ENCODE measurements at regions not wholly inside any gene's neighbourhood (a gene's known extent, or its start where the extent isn't known, plus 50 kb on each side); places are given as distances from the start of the nearest gene placed in this dataset.

GRCh38 chr10:94105226-94105625 lies 111.5 kb downstream of the PLCE1 start:
- no peak overlapping the region for H3K27ac Mint-ChIP-seq (ENCODE audit: unreplicated experiment)
- no peaks in the 10 kb centered on the region for H3K9me3 Mint-ChIP-seq (ENCODE audit: unreplicated experiment)
- H3K27me3 Mint-ChIP-seq (ENCODE audit: unreplicated experiment) = peaks cover 2% of the 10 kb centered on the region
- no peak overlapping the region for H3K4me3 Mint-ChIP-seq (ENCODE audit: unreplicated experiment)
- no peak for TF ChIP-seq CTCF (IDR thresholded peaks at IDR 0.05; ENCODE audit: partially characterized antibody, unreplicated experiment)
- H3K4me1 Mint-ChIP-seq (ENCODE audit: low read depth, unreplicated experiment) = no peaks in the 10 kb centered on the region
- no peaks in the 10 kb centered on the region for H3K36me3 Mint-ChIP-seq (ENCODE audit: unreplicated experiment)
- DNase-seq = no peak

- H3K27ac Mint-ChIP-seq (ENCODE audit: unreplicated experiment) = no peak overlapping the region
- TF ChIP-seq CTCF (IDR thresholded peaks at IDR 0.05; ENCODE audit: partially characterized antibody, unreplicated experiment) = no peak
- no peaks in the 10 kb centered on the region for H3K4me1 Mint-ChIP-seq (ENCODE audit: low read depth, unreplicated experiment)
- H3K27me3 Mint-ChIP-seq (ENCODE audit: unreplicated experiment) = peaks cover 2% of the 10 kb centered on the region
- H3K36me3 Mint-ChIP-seq (ENCODE audit: unreplicated experiment) = no peaks in the 10 kb centered on the region
- no peak overlapping the region for H3K4me3 Mint-ChIP-seq (ENCODE audit: unreplicated experiment)
- DNase-seq = no peak
- peaks cover 1% of the 10 kb centered on the region for H3K9me3 Mint-ChIP-seq (ENCODE audit: unreplicated experiment)
These were observed 113.5 kb downstream of the PLCE1 start for GRCh38 chr10:94107191-94107590.

GRCh38 chr10:94108200-94108599 lies 114.5 kb downstream of the PLCE1 start:
- peaks cover 1% of the 10 kb centered on the region for H3K9me3 Mint-ChIP-seq (ENCODE audit: unreplicated experiment)
- TF ChIP-seq CTCF (IDR thresholded peaks at IDR 0.05; ENCODE audit: partially characterized antibody, unreplicated experiment) = no peak
- no peak for DNase-seq
- H3K27me3 Mint-ChIP-seq (ENCODE audit: unreplicated experiment) = peaks cover 2% of the 10 kb centered on the region
- H3K4me1 Mint-ChIP-seq (ENCODE audit: low read depth, unreplicated experiment) = no peaks in the 10 kb centered on the region
- H3K4me3 Mint-ChIP-seq (ENCODE audit: unreplicated experiment) = no peak overlapping the region
- no peak overlapping the region for H3K27ac Mint-ChIP-seq (ENCODE audit: unreplicated experiment)
- no peaks in the 10 kb centered on the region for H3K36me3 Mint-ChIP-seq (ENCODE audit: unreplicated experiment)

GRCh38 chr10:94111367-94111766 lies 117.6 kb downstream of the PLCE1 start:
- no peak overlapping the region for H3K27ac Mint-ChIP-seq (ENCODE audit: unreplicated experiment)
- TF ChIP-seq CTCF (IDR thresholded peaks at IDR 0.05; ENCODE audit: partially characterized antibody, unreplicated experiment) = no peak
- no peak overlapping the region for H3K4me3 Mint-ChIP-seq (ENCODE audit: unreplicated experiment)
- no peaks in the 10 kb centered on the region for H3K4me1 Mint-ChIP-seq (ENCODE audit: low read depth, unreplicated experiment)
- no peak for DNase-seq
- peaks cover 1% of the 10 kb centered on the region for H3K9me3 Mint-ChIP-seq (ENCODE audit: unreplicated experiment)
- H3K27me3 Mint-ChIP-seq (ENCODE audit: unreplicated experiment) = peaks cover 2% of the 10 kb centered on the region
- peaks cover 6% of the 10 kb centered on the region for H3K36me3 Mint-ChIP-seq (ENCODE audit: unreplicated experiment)

GRCh38 chr10:94112321-94112720 lies 118.6 kb downstream of the PLCE1 start:
- Mint-ChIP-seq H3K27ac (ENCODE audit: unreplicated experiment) (no peak overlapping the region), H3K4me1 (ENCODE audit: low read depth, unreplicated experiment) (no peaks in the 10 kb centered on the region), H3K4me3 (ENCODE audit: unreplicated experiment) (no peak overlapping the region), H3K9me3 (ENCODE audit: unreplicated experiment) (peaks cover 1% of the 10 kb centered on the region), H3K36me3 (ENCODE audit: unreplicated experiment) (peaks cover 6% of the 10 kb centered on the region), H3K27me3 (ENCODE audit: unreplicated experiment) (peaks cover 2% of the 10 kb centered on the region)
- no peak for DNase-seq
- no peak for TF ChIP-seq CTCF (IDR thresholded peaks at IDR 0.05; ENCODE audit: partially characterized antibody, unreplicated experiment)

Measured in glutamatergic neuron (in vitro differentiated cells).